ENCODE measurements at regions not wholly inside any gene's neighbourhood (a gene's known extent, or its start where the extent isn't known, plus 50 kb on each side); places are given as distances from the start of the nearest gene placed in this dataset.
"Not testable (repeated sequence)": the region's sequence is repeated elsewhere in the genome, so short reads cannot be mapped to it uniquely, and the experiment has no call there.

- no peak for TF ChIP-seq EZH2 (IDR thresholded peaks at IDR 0.05; ENCODE audit: borderline replicate concordance, low read depth, low read length, severe bottlenecking)
- no peak for TF ChIP-seq CTCF (IDR thresholded peaks at IDR 0.05; ENCODE audit: borderline replicate concordance, extremely low read depth, low read length, poor library complexity, severe bottlenecking)
- DNase-seq (no peak), ATAC-seq (ENCODE audit: insufficient read depth, low read depth) (no peak)
- Histone ChIP-seq H3K4me3 (ENCODE audit: low read depth in 1 of 2, low read length in 2 of 2) (no peak overlapping the region), H3K27ac (ENCODE audit: low read length) (no peak overlapping the region), H3K9me3 (ENCODE audit: insufficient read depth, low read length, severe bottlenecking) (peaks cover 2% of the 10 kb centered on the region), H3K4me2 (ENCODE audit: insufficient read depth, low read length) (no peak overlapping the region), H3K9ac (ENCODE audit: low read depth, low read length) (no peak overlapping the region), H2AFZ (ENCODE audit: low read depth, low read length) (no peak overlapping the region), H3K4me1 (ENCODE audit: insufficient read depth, low read length) (no peaks in the 10 kb centered on the region), H3K27me3 (ENCODE audit: insufficient read depth, low read length, poor library complexity) (no peaks in the 10 kb centered on the region), H3K79me2 (ENCODE audit: insufficient read depth, low read length) (no peaks in the 10 kb centered on the region), H3K36me3 (ENCODE audit: insufficient read depth, low read length) (no peaks in the 10 kb centered on the region), H4K20me1 (ENCODE audit: insufficient read depth, low read length) (no peaks in the 10 kb centered on the region)
Measured at GRCh38 chrX:74104356-74105015, 199.5 kb upstream of the ZCCHC13 start.

GRCh38 chrX:74098407-74098806, 205.6 kb upstream of the ZCCHC13 start:
- H3K36me3 ChIP-seq (ENCODE audit: insufficient read depth, low read length); H3K9me3 ChIP-seq (ENCODE audit: insufficient read depth, low read length, severe bottlenecking); H3K79me2 ChIP-seq (ENCODE audit: insufficient read depth, low read length); DNase-seq; ATAC-seq (ENCODE audit: insufficient read depth, low read depth); H3K4me2 ChIP-seq (ENCODE audit: insufficient read depth, low read length); H4K20me1 ChIP-seq (ENCODE audit: insufficient read depth, low read length); H3K4me1 ChIP-seq (ENCODE audit: insufficient read depth, low read length); H3K27me3 ChIP-seq (ENCODE audit: insufficient read depth, low read length, poor library complexity); H3K4me3 ChIP-seq (ENCODE audit: low read depth in 1 of 2, low read length in 2 of 2); H2AFZ ChIP-seq (ENCODE audit: low read depth, low read length); H3K9ac ChIP-seq (ENCODE audit: low read depth, low read length); H3K27ac ChIP-seq (ENCODE audit: low read length): not testable (repeated sequence)

GRCh38 chrX:74090049-74090448, 213.9 kb upstream of the ZCCHC13 start:
- H4K20me1 ChIP-seq (ENCODE audit: insufficient read depth, low read length) = no peaks in the 10 kb centered on the region
- no peak overlapping the region for H3K27ac ChIP-seq (ENCODE audit: low read length)
- DNase-seq = no peak
- H3K9me3 ChIP-seq (ENCODE audit: insufficient read depth, low read length, severe bottlenecking) = no peaks in the 10 kb centered on the region
- no peak overlapping the region for H3K9ac ChIP-seq (ENCODE audit: low read depth, low read length)
- no peak overlapping the region for H3K4me2 ChIP-seq (ENCODE audit: insufficient read depth, low read length)
- H2AFZ ChIP-seq (ENCODE audit: low read depth, low read length) = no peak overlapping the region
- no peaks in the 10 kb centered on the region for H3K36me3 ChIP-seq (ENCODE audit: insufficient read depth, low read length)
- no peak overlapping the region for H3K4me3 ChIP-seq (ENCODE audit: low read depth in 1 of 2, low read length in 2 of 2)
- ATAC-seq (ENCODE audit: insufficient read depth, low read depth) = no peak
- H3K4me1 ChIP-seq (ENCODE audit: insufficient read depth, low read length) = no peaks in the 10 kb centered on the region
- no peak for TF ChIP-seq CTCF (IDR thresholded peaks at IDR 0.05; ENCODE audit: borderline replicate concordance, extremely low read depth, low read length, poor library complexity, severe bottlenecking)
- no peak for TF ChIP-seq EZH2 (IDR thresholded peaks at IDR 0.05; ENCODE audit: borderline replicate concordance, low read depth, low read length, severe bottlenecking)
- H3K79me2 ChIP-seq (ENCODE audit: insufficient read depth, low read length) = no peaks in the 10 kb centered on the region
- H3K27me3 ChIP-seq (ENCODE audit: insufficient read depth, low read length, poor library complexity) = no peaks in the 10 kb centered on the region

- DNase-seq = no peak
- no peaks in the 10 kb centered on the region for H3K9me3 ChIP-seq (ENCODE audit: insufficient read depth, low read length, severe bottlenecking)
- no peaks in the 10 kb centered on the region for H3K79me2 ChIP-seq (ENCODE audit: insufficient read depth, low read length)
- H3K9ac ChIP-seq (ENCODE audit: low read depth, low read length) = no peak overlapping the region
- H3K4me1 ChIP-seq (ENCODE audit: insufficient read depth, low read length) = no peaks in the 10 kb centered on the region
- no peak for ATAC-seq (ENCODE audit: insufficient read depth, low read depth)
- no peaks in the 10 kb centered on the region; the same call in 1 of the 2 replicates for H3K36me3 ChIP-seq (ENCODE audit: insufficient read depth, low read length)
- H3K27me3 ChIP-seq (ENCODE audit: insufficient read depth, low read length, poor library complexity) = no peaks in the 10 kb centered on the region
- H3K27ac ChIP-seq (ENCODE audit: low read length) = no peak overlapping the region
- no peak overlapping the region for H2AFZ ChIP-seq (ENCODE audit: low read depth, low read length)
- no peak for TF ChIP-seq CTCF (IDR thresholded peaks at IDR 0.05; ENCODE audit: borderline replicate concordance, extremely low read depth, low read length, poor library complexity, severe bottlenecking)
- no peak for TF ChIP-seq EZH2 (IDR thresholded peaks at IDR 0.05; ENCODE audit: borderline replicate concordance, low read depth, low read length, severe bottlenecking)
- no peak overlapping the region for H3K4me2 ChIP-seq (ENCODE audit: insufficient read depth, low read length)
- no peaks in the 10 kb centered on the region for H4K20me1 ChIP-seq (ENCODE audit: insufficient read depth, low read length)
- H3K4me3 ChIP-seq (ENCODE audit: low read depth in 1 of 2, low read length in 2 of 2) = no peak overlapping the region
Measured at GRCh38 chrX:74085642-74086236, 218.2 kb upstream of the ZCCHC13 start.
